Keratinocyte (primary cell): ENCODE measurements at regions not wholly inside any gene's neighbourhood (a gene's known extent, or its start where the extent isn't known, plus 50 kb on each side); places are given as distances from the start of the nearest gene placed in this dataset.

Experiments
- DNase-seq: peaks from one replicate; pipeline ENCODE4 v3.0.0-alpha.2; 2011; ENCODE audit warnings: low read depth, missing footprints, low spot score
- FAIRE-seq: peaks from 2 replicates; lab custom pipeline; 2011; peaks lifted over from hg19 to GRCh38; lab: Jason Lieb, UNC
- H2AFZ ChIP-seq: 2 replicates; pipeline ENCODE4 v1.6.0; 2012; ENCODE audit warnings: low read length, control low read depth, inconsistent platforms; ENCODE audit not compliant: control insufficient read depth
- H3K27ac ChIP-seq: 2 replicates; pipeline ENCODE4 v1.5.1; 2011; ENCODE audit warnings: low read length; ENCODE audit not compliant: control insufficient read depth, insufficient read depth
- H3K27me3 ChIP-seq: 3 replicates; pipeline ENCODE4 v1.6.0; 2011; ENCODE audit warnings: low read length; ENCODE audit not compliant: control insufficient read depth, insufficient read depth; ENCODE audit errors: extremely low read depth
- H3K36me3 ChIP-seq, 2 experiments: 2 replicates in 1 of 2; 3 replicates in 1 of 2; pipeline ENCODE4 v1.5.1; 2011; ENCODE audit warnings: low read length in 2 of 2, mild to moderate bottlenecking in 1 of 2; ENCODE audit not compliant: control insufficient read depth in 2 of 2, insufficient read depth in 2 of 2; ENCODE audit errors: extremely low read depth in 1 of 2
- H3K4me1 ChIP-seq: 3 replicates; pipeline ENCODE4 v1.5.1; 2011; ENCODE audit warnings: low read length; ENCODE audit not compliant: control insufficient read depth, insufficient read depth; ENCODE audit errors: extremely low read depth
- H3K4me2 ChIP-seq: 3 replicates; pipeline ENCODE4 v1.6.0; 2011; ENCODE audit warnings: low read depth, low read length; ENCODE audit not compliant: control insufficient read depth, insufficient read depth; ENCODE audit errors: extremely low read depth
- H3K4me3 ChIP-seq, 3 experiments: fragments of 200-600 bp in 1 of 3; sonication (generic) in 1 of 3; 2 replicates in 2 of 3; 3 replicates in 1 of 3; pipeline ENCODE4 v1.5.1; 2011 to 2016; ENCODE audit warnings: low read length in 3 of 3, mild to moderate bottlenecking in 3 of 3, control low read depth in 2 of 3, inconsistent platforms in 1 of 3, low read depth in 1 of 3, mixed read lengths in 1 of 3, mixed run types in 1 of 3, moderate library complexity in 1 of 3; ENCODE audit not compliant: control insufficient read depth in 2 of 3, insufficient read depth in 2 of 3; ENCODE audit errors: extremely low read depth in 1 of 3
- H3K79me2 ChIP-seq: 2 replicates; pipeline ENCODE4 v1.6.0; 2012; ENCODE audit warnings: low read length; ENCODE audit not compliant: control insufficient read depth, insufficient read depth
- H3K9ac ChIP-seq: 3 replicates; pipeline ENCODE4 v1.6.0; 2011; ENCODE audit warnings: low read length; ENCODE audit not compliant: control insufficient read depth, insufficient read depth; ENCODE audit errors: extremely low read depth
- H3K9me1 ChIP-seq: 3 replicates; pipeline ENCODE4 v1.6.0; 2011; ENCODE audit warnings: low read length; ENCODE audit not compliant: control insufficient read depth, insufficient read depth; ENCODE audit errors: extremely low read depth
- H3K9me3 ChIP-seq: 2 replicates; pipeline ENCODE4 v1.5.1; 2012; ENCODE audit warnings: low read depth, low read length; ENCODE audit not compliant: control insufficient read depth
- H4K20me1 ChIP-seq: 3 replicates; pipeline ENCODE4 v1.6.0; 2011; ENCODE audit warnings: low read length; ENCODE audit not compliant: control insufficient read depth, insufficient read depth; ENCODE audit errors: extremely low read depth
- EZH2 ChIP-seq: IDR thresholded peaks from one replicate; pipeline ENCODE4 v1.6.1; 2012; ENCODE audit warnings: inconsistent platforms, mild to moderate bottlenecking, low read length, moderate library complexity
- dilution Hi-C: fragments of 300-500 bp; cut with MboI; formaldehyde crosslinking; loops from one replicate; pipeline ENCODE4 v1.7.0; 2020; ENCODE audit warnings: low sequenced_read_pairs; ENCODE audit not compliant: extremely low pct_ligation_motif_present
- TF ChIP-seq, protein P1 (sequence below), 3 experiments: IDR thresholded peaks in 1 of 3; conservative IDR thresholded peaks in 1 of 3; optimal IDR thresholded peaks in 1 of 3; 2 replicates in 2 of 3; 3 replicates in 1 of 3; pipeline versions ENCODE3 to v1.5.1; 2011; ENCODE audit warnings: low read length in 3 of 3, mild to moderate bottlenecking in 3 of 3, moderate library complexity in 2 of 3, control low read depth in 1 of 3, inconsistent platforms in 1 of 3; ENCODE audit not compliant: insufficient read depth in 2 of 3; ENCODE audit errors: extremely low read depth in 1 of 3

DNA sequence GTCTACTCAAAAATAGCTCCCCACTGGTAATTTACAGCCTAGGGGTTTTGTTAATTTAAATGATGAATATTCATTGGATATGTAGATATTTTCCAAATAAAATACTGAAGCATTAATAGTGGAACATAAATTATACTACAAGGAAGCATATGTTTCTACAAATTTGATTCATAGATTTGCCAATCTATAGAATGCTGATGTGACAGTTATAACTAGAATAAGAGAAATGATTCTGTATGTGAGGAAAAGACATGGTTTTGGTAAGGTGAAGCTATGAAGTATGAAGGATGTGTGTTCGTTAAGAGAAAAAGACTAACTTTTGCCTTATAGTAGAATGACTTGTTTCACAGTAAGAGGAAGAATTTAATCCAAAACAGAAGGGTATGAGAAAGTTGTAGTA is 61.3 kb downstream of the IARS1 start:
- no peaks in the 10 kb centered on the region for H3K9me3 ChIP-seq
- dilution Hi-C loops = no loop called here
- H4K20me1 ChIP-seq = no peaks in the 10 kb centered on the region
- no peak overlapping the region for H3K4me2 ChIP-seq
- H3K9ac ChIP-seq = no peak overlapping the region
- H3K27me3 ChIP-seq = no peaks in the 10 kb centered on the region
- FAIRE-seq (no peak), DNase-seq (no peak)
- H3K36me3 ChIP-seq = peaks cover 9 to 20% of the 10 kb centered on the region in 2 experiments
- no peaks in the 10 kb centered on the region for H3K79me2 ChIP-seq
- H3K9me1 ChIP-seq = no peaks in the 10 kb centered on the region
- H3K4me3 ChIP-seq = no peak overlapping the region
- TF ChIP-seq, protein P1, sequence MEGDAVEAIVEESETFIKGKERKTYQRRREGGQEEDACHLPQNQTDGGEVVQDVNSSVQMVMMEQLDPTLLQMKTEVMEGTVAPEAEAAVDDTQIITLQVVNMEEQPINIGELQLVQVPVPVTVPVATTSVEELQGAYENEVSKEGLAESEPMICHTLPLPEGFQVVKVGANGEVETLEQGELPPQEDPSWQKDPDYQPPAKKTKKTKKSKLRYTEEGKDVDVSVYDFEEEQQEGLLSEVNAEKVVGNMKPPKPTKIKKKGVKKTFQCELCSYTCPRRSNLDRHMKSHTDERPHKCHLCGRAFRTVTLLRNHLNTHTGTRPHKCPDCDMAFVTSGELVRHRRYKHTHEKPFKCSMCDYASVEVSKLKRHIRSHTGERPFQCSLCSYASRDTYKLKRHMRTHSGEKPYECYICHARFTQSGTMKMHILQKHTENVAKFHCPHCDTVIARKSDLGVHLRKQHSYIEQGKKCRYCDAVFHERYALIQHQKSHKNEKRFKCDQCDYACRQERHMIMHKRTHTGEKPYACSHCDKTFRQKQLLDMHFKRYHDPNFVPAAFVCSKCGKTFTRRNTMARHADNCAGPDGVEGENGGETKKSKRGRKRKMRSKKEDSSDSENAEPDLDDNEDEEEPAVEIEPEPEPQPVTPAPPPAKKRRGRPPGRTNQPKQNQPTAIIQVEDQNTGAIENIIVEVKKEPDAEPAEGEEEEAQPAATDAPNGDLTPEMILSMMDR (optimal IDR thresholded peaks at IDR 0.05 in 1 of 3, IDR thresholded peaks at IDR 0.05 in 1 of 3, conservative IDR thresholded peaks at IDR 0.05 in 1 of 3; ENCODE audit: extremely low read depth in 1 of 3, insufficient read depth in 2 of 3, low read length in 3 of 3) = no peak
- TF ChIP-seq EZH2 = no peak
- no peak overlapping the region for H3K27ac ChIP-seq
- no peak overlapping the region for H2AFZ ChIP-seq
- H3K4me1 ChIP-seq = no peaks in the 10 kb centered on the region

GRCh38 chr9:92228628-92229027 is 64.9 kb downstream of the IARS1 start:
- Histone ChIP-seq H3K4me3 (no peak overlapping the region), H3K4me2 (no peak overlapping the region), H4K20me1 (no peaks in the 10 kb centered on the region), H3K36me3 (peaks cover 16 to 31% of the 10 kb centered on the region in 2 experiments), H3K9me1 (no peaks in the 10 kb centered on the region), H3K27ac (no peak overlapping the region), H3K27me3 (no peaks in the 10 kb centered on the region), H3K79me2 (no peaks in the 10 kb centered on the region), H3K4me1 (no peaks in the 10 kb centered on the region), H3K9me3 (no peaks in the 10 kb centered on the region), H3K9ac (no peak overlapping the region), H2AFZ (no peak overlapping the region)
- TF ChIP-seq, protein P1 (optimal IDR thresholded peaks at IDR 0.05 in 1 of 3, IDR thresholded peaks at IDR 0.05 in 1 of 3, conservative IDR thresholded peaks at IDR 0.05 in 1 of 3; ENCODE audit: extremely low read depth in 1 of 3, insufficient read depth in 2 of 3, low read length in 3 of 3) = no peak
- TF ChIP-seq EZH2 = no peak
- DNase-seq (no peak), FAIRE-seq (no peak)
- dilution Hi-C loops = no loop called here
